ENCODE measurements at regions not wholly inside any gene's neighbourhood (a gene's known extent, or its start where the extent isn't known, plus 50 kb on each side); places are given as distances from the start of the nearest gene placed in this dataset.

- TF ChIP-seq POLR2A (IDR thresholded peaks at IDR 0.05) (no peak), CTCF (IDR thresholded peaks at IDR 0.05) (no peak)
- DNase-seq (ENCODE audit: low spot score in 2 of 2): no peak
- 64 to 76% methylated on average over 7 of the region's 7 CpGs for WGBS, 2 donors
- no peak overlapping the region for H3K4me3 ChIP-seq (ENCODE audit: low read depth, poor library complexity, severe bottlenecking)
- intact Hi-C loops (cut with DNase I; ENCODE audit: low total_unique reads): no loop called here
Measured at GRCh38 chr18:14000884-14001283, 85.5 kb upstream of the MC2R start.

GRCh38 chr18:13999231-13999630 lies 83.9 kb upstream of the MC2R start:
- no peak overlapping the region for H3K4me3 ChIP-seq (ENCODE audit: low read depth, poor library complexity, severe bottlenecking)
- intact Hi-C loops (cut with DNase I; ENCODE audit: low total_unique reads): no loop called here
- 78 to 82% methylated on average over 5 of the region's 5 CpGs for WGBS, 2 donors
- no peak for DNase-seq (ENCODE audit: low spot score in 2 of 2)
- no peak for TF ChIP-seq POLR2A (IDR thresholded peaks at IDR 0.05)
- TF ChIP-seq CTCF (IDR thresholded peaks at IDR 0.05): no peak

GRCh38 chr18:13998571-13998970 lies 83.2 kb upstream of the MC2R start:
- no peak overlapping the region for H3K4me3 ChIP-seq (ENCODE audit: low read depth, poor library complexity, severe bottlenecking)
- intact Hi-C loops (cut with DNase I; ENCODE audit: low total_unique reads): no loop called here
- no peak for DNase-seq (ENCODE audit: low spot score in 2 of 2)
- no peak for TF ChIP-seq CTCF (IDR thresholded peaks at IDR 0.05)
- no peak for TF ChIP-seq POLR2A (IDR thresholded peaks at IDR 0.05)
- 73% methylated on average over 9 of the region's 9 CpGs for WGBS, 2 donors

GRCh38 chr18:13993730-13994129 lies 78.4 kb upstream of the MC2R start:
- WGBS, 2 donors: 69 to 70% methylated on average over 5 of the region's 5 CpGs
- no peak for TF ChIP-seq POLR2A (IDR thresholded peaks at IDR 0.05)
- intact Hi-C loops (cut with DNase I; ENCODE audit: low total_unique reads): no loop called here
- DNase-seq (ENCODE audit: low spot score in 2 of 2): no peak
- no peak overlapping the region for H3K4me3 ChIP-seq (ENCODE audit: low read depth, poor library complexity, severe bottlenecking)

GRCh38 chr18:13992826-13993540 lies 77.6 kb upstream of the MC2R start:
- WGBS, 2 donors: 67 to 69% methylated on average over 3 of the region's 3 CpGs
- DNase-seq (ENCODE audit: low spot score in 2 of 2): no peak
- TF ChIP-seq CTCF (IDR thresholded peaks at IDR 0.05): no peak
- TF ChIP-seq POLR2A (IDR thresholded peaks at IDR 0.05): no peak
- H3K4me3 ChIP-seq (ENCODE audit: low read depth, poor library complexity, severe bottlenecking): no peak overlapping the region
- intact Hi-C loops (cut with DNase I; ENCODE audit: low total_unique reads): no loop called here

- intact Hi-C loops (cut with DNase I; ENCODE audit: low total_unique reads): no loop called here
- H3K4me3 ChIP-seq (ENCODE audit: low read depth, poor library complexity, severe bottlenecking): no peak overlapping the region
- TF ChIP-seq POLR2A (IDR thresholded peaks at IDR 0.05): no peak
- TF ChIP-seq CTCF (IDR thresholded peaks at IDR 0.05): no peak
- DNase-seq (ENCODE audit: low spot score in 2 of 2): no peak
Measured at GRCh38 chr18:13989199-13989598, 73.9 kb upstream of the MC2R start.

Data from lower leg skin (tissue), 4 donors.